ENCODE measurements at regions not wholly inside any gene's neighbourhood (a gene's known extent, or its start where the extent isn't known, plus 50 kb on each side); places are given as distances from the start of the nearest gene placed in this dataset.

GRCh38 chr16:56113223-56113622 lies 78.1 kb upstream of the GNAO1 start:
- Histone ChIP-seq H3K9ac (ENCODE audit: low read length) (no peak overlapping the region), H3K27ac (ENCODE audit: low read length) (no peak overlapping the region), H3K4me2 (ENCODE audit: low read length) (no peak overlapping the region), H3K79me2 (replicated peaks; ENCODE audit: insufficient read depth, low read length) (no peaks in the 10 kb centered on the region), H3K4me3 (ENCODE audit: low read length) (no peak overlapping the region), H4K20me1 (ENCODE audit: insufficient read depth) (no peaks in the 10 kb centered on the region), H3K36me3 (ENCODE audit: insufficient read depth, low read length) (no peaks in the 10 kb centered on the region), H2AFZ (ENCODE audit: low read depth, low read length) (no peak overlapping the region), H3K9me2 (ENCODE audit: insufficient read depth, low read length) (no peaks in the 10 kb centered on the region), H3F3A (ENCODE audit: insufficient read depth, low read length, poor library complexity, severe bottlenecking) (peaks cover 7% of the 10 kb centered on the region), H3K27me3 (ENCODE audit: insufficient read depth, low read depth, low read length) (no peaks in the 10 kb centered on the region), H3K9me3 (ENCODE audit: low read length) (no peaks in the 10 kb centered on the region)
- no peak for TF ChIP-seq TAF1 (IDR thresholded peaks at IDR 0.05; ENCODE audit: low read depth)
- no peak for TF ChIP-seq RAD21 (conservative IDR thresholded peaks at IDR 0.05)
- no peak for TF ChIP-seq EP300 (conservative IDR thresholded peaks at IDR 0.05; ENCODE audit: poor library complexity, severe bottlenecking)
- no peak for TF ChIP-seq SMC3 (conservative IDR thresholded peaks at IDR 0.05; ENCODE audit: poor library complexity)
- no peak for TF ChIP-seq EZH2 (IDR thresholded peaks at IDR 0.05; ENCODE audit: borderline replicate concordance, insufficient read depth, low read length, poor library complexity, severe bottlenecking)
- TF ChIP-seq REST (IDR thresholded peaks at IDR 0.05; ENCODE audit: borderline replicate concordance) = no peak
- no peak for TF ChIP-seq POLR2AphosphoS5 (IDR thresholded peaks at IDR 0.05)
- no peak for TF ChIP-seq MXI1 (conservative IDR thresholded peaks at IDR 0.05; ENCODE audit: poor library complexity, severe bottlenecking)
- no peak for TF ChIP-seq CTCF (IDR thresholded peaks at IDR 0.05; ENCODE audit: poor library complexity, severe bottlenecking)

- H2AFZ ChIP-seq (ENCODE audit: low read depth, low read length) = no peak overlapping the region
- no peaks in the 10 kb centered on the region for H3K9me2 ChIP-seq (ENCODE audit: insufficient read depth, low read length)
- no peak overlapping the region for H3K4me2 ChIP-seq (ENCODE audit: low read length)
- no peaks in the 10 kb centered on the region for H3K79me2 ChIP-seq (replicated peaks; ENCODE audit: insufficient read depth, low read length)
- H3F3A ChIP-seq (ENCODE audit: insufficient read depth, low read length, poor library complexity, severe bottlenecking) = peaks cover 7% of the 10 kb centered on the region
- no peak overlapping the region for H3K4me3 ChIP-seq (ENCODE audit: low read length)
- H4K20me1 ChIP-seq (ENCODE audit: insufficient read depth) = no peaks in the 10 kb centered on the region
- no peak overlapping the region for H3K9ac ChIP-seq (ENCODE audit: low read length)
- H3K27ac ChIP-seq (ENCODE audit: low read length) = no peak overlapping the region
- H3K36me3 ChIP-seq (ENCODE audit: insufficient read depth, low read length) = no peaks in the 10 kb centered on the region
- TF ChIP-seq MXI1 (conservative IDR thresholded peaks at IDR 0.05; ENCODE audit: poor library complexity, severe bottlenecking) = no peak
- TF ChIP-seq RAD21 (conservative IDR thresholded peaks at IDR 0.05) = no peak
- TF ChIP-seq EP300 (conservative IDR thresholded peaks at IDR 0.05; ENCODE audit: poor library complexity, severe bottlenecking) = no peak
- TF ChIP-seq REST (IDR thresholded peaks at IDR 0.05; ENCODE audit: borderline replicate concordance) = no peak
- no peak for TF ChIP-seq EZH2 (IDR thresholded peaks at IDR 0.05; ENCODE audit: borderline replicate concordance, insufficient read depth, low read length, poor library complexity, severe bottlenecking)
- no peak for TF ChIP-seq POLR2AphosphoS5 (IDR thresholded peaks at IDR 0.05)
- no peaks in the 10 kb centered on the region for H3K9me3 ChIP-seq (ENCODE audit: low read length)
- H3K27me3 ChIP-seq (ENCODE audit: insufficient read depth, low read depth, low read length) = no peaks in the 10 kb centered on the region
These were observed 80.2 kb upstream of the GNAO1 start for GRCh38 chr16:56111100-56111499.

All from neural cell (in vitro differentiated cells).